Endodermal cell (in vitro differentiated cells): ENCODE measurements at regions not wholly inside any gene's neighbourhood (a gene's known extent, or its start where the extent isn't known, plus 50 kb on each side); places are given as distances from the start of the nearest gene placed in this dataset.
A peak's percentile ranks its signal among the peaks of the same experiment; 100 is the strongest.
"Not testable (repeated sequence)": the region's sequence is repeated elsewhere in the genome, so short reads cannot be mapped to it uniquely, and the experiment has no call there.

Experiments
- DNase-seq: peaks from one replicate; pipeline ENCODE4 v3.0.0-alpha.2; 2017
- H3K27ac ChIP-seq: 2 replicates; pipeline ENCODE4 v1.5.1; 2013; ENCODE audit warnings: mild to moderate bottlenecking, low read depth, low read length, moderate library complexity
- H3K27me3 ChIP-seq: 2 replicates; pipeline ENCODE4 v1.6.1; 2013; ENCODE audit warnings: mild to moderate bottlenecking, low read length, moderate library complexity; ENCODE audit not compliant: insufficient read depth, control insufficient read depth, poor library complexity, severe bottlenecking
- H3K36me3 ChIP-seq: 2 replicates; pipeline ENCODE4 v1.7.0; 2013; ENCODE audit warnings: mild to moderate bottlenecking, low read length, moderate library complexity; ENCODE audit not compliant: control insufficient read depth, insufficient read depth
- H3K4me1 ChIP-seq: one replicate; pipeline ENCODE4 v1.7.0; 2013; ENCODE audit warnings: low read length; ENCODE audit not compliant: control insufficient read depth, insufficient read depth
- H3K4me3 ChIP-seq: 2 replicates; pipeline ENCODE4 v1.5.1; 2013; ENCODE audit warnings: mild to moderate bottlenecking, low read length, moderate library complexity
- H3K9ac ChIP-seq: 2 replicates; pipeline ENCODE4 v1.6.1; 2013; ENCODE audit warnings: mild to moderate bottlenecking, low read length, moderate library complexity; ENCODE audit not compliant: poor library complexity, severe bottlenecking; ENCODE audit errors: extremely low read depth
- H3K9me3 ChIP-seq: 2 replicates; pipeline ENCODE4 v1.6.1; 2013; ENCODE audit warnings: mild to moderate bottlenecking, low read length, moderate library complexity; ENCODE audit not compliant: control insufficient read depth
- H3K27ac Mint-ChIP-seq: 2 replicates; pipeline ENCODE4 v1.8.0; 2020; ENCODE audit warnings: mixed read lengths
- H3K27me3 Mint-ChIP-seq: 2 replicates; pipeline ENCODE4 v1.8.0; 2021; ENCODE audit warnings: mild to moderate bottlenecking, mixed read lengths; ENCODE audit not compliant: insufficient read depth
- H3K36me3 Mint-ChIP-seq: 2 replicates; pipeline ENCODE4 v1.8.0; 2020; ENCODE audit warnings: low read depth, mixed read lengths
- H3K4me1 Mint-ChIP-seq: 2 replicates; pipeline ENCODE4 v1.8.0; 2020; ENCODE audit warnings: mixed read lengths
- H3K4me3 Mint-ChIP-seq: 2 replicates; pipeline ENCODE4 v1.8.0; 2020; ENCODE audit warnings: mild to moderate bottlenecking, moderate library complexity, mixed read lengths
- H3K9me3 Mint-ChIP-seq: 2 replicates; pipeline ENCODE4 v1.8.0; 2020; ENCODE audit warnings: mild to moderate bottlenecking, mixed read lengths
- CTCF ChIP-seq: fragments of 200-600 bp; sonication (generic); conservative IDR thresholded peaks from 2 replicates; pipeline ENCODE4 v1.5.0; 2021; ENCODE audit warnings: antibody characterized with exemption, mild to moderate bottlenecking
- WGBS, 2 experiments: methylation state at CpG; one replicate each; pipeline versions ENCODE4 v1.1.5 to v1.1.7; 2013; ENCODE audit warnings: missing lambda C conversion rate in 2 of 2, mixed read lengths in 1 of 2; ENCODE audit not compliant: insufficient coverage in 1 of 2, insufficient read length in 1 of 2; 5-methylcytosine and 5-hydroxymethylcytosine counted together

- H3K9ac ChIP-seq, H3K36me3 Mint-ChIP-seq, H3K27ac Mint-ChIP-seq, H3K36me3 ChIP-seq, H3K9me3 ChIP-seq, H3K4me3 ChIP-seq, H3K27me3 Mint-ChIP-seq, H3K4me3 Mint-ChIP-seq, H3K4me1 Mint-ChIP-seq, H3K4me1 ChIP-seq, H3K27me3 ChIP-seq, H3K27ac ChIP-seq, DNase-seq: not testable (repeated sequence)
- WGBS, 2 experiments: 73% methylated on average over 3 of the region's 5 CpGs; no CpG with 5 or more reads in 1 of the 2 experiments
- H3K9me3 Mint-ChIP-seq: peaks cover 17% of the 10 kb centered on the region
- TF ChIP-seq CTCF: peak; percentile 42
Measured at GRCh38 chr2:91759361-91759941, 3068.0 kb downstream of the RPIA start.

- H3K36me3 ChIP-seq, H3K9ac ChIP-seq, H3K27me3 Mint-ChIP-seq, H3K4me3 Mint-ChIP-seq, H3K36me3 Mint-ChIP-seq, H3K27me3 ChIP-seq, H3K9me3 ChIP-seq, H3K27ac ChIP-seq, H3K4me1 ChIP-seq, DNase-seq, H3K4me3 ChIP-seq, H3K27ac Mint-ChIP-seq, H3K4me1 Mint-ChIP-seq: not testable (repeated sequence)
- WGBS, 2 experiments: 92 to 100% methylated on average over 3 to 5 of the region's 5 CpGs
- peaks cover 21% of the 10 kb centered on the region for H3K9me3 Mint-ChIP-seq
Measured at GRCh38 chr2:91760672-91761071, 3069.2 kb downstream of the RPIA start.

GRCh38 chr2:91762312-91762711 is 3070.8 kb downstream of the RPIA start:
- not testable (repeated sequence) for H3K27ac ChIP-seq, H3K4me1 ChIP-seq, DNase-seq, H3K4me3 ChIP-seq, H3K4me3 Mint-ChIP-seq, H3K9me3 ChIP-seq, H3K27me3 Mint-ChIP-seq, H3K27me3 ChIP-seq, H3K27ac Mint-ChIP-seq, H3K36me3 Mint-ChIP-seq, H3K4me1 Mint-ChIP-seq, H3K9ac ChIP-seq, H3K36me3 ChIP-seq
- H3K9me3 Mint-ChIP-seq: peaks cover 21% of the 10 kb centered on the region
- 92 to 100% methylated on average over 2 of the region's 6 CpGs for WGBS, 2 experiments

GRCh38 chr2:91763710-91764109 is 3072.2 kb downstream of the RPIA start:
- not testable (repeated sequence) for H3K9me3 ChIP-seq, H3K27me3 ChIP-seq, H3K4me3 ChIP-seq, H3K4me3 Mint-ChIP-seq, H3K27me3 Mint-ChIP-seq, H3K27ac ChIP-seq, H3K4me1 ChIP-seq, H3K36me3 Mint-ChIP-seq, H3K9ac ChIP-seq, H3K27ac Mint-ChIP-seq, DNase-seq, H3K36me3 ChIP-seq, H3K4me1 Mint-ChIP-seq
- peaks cover 18% of the 10 kb centered on the region for H3K9me3 Mint-ChIP-seq
- WGBS, 2 experiments: 56% methylated on average over 2 of the region's 4 CpGs; no CpG with 5 or more reads in 1 of the 2 experiments

DNA sequence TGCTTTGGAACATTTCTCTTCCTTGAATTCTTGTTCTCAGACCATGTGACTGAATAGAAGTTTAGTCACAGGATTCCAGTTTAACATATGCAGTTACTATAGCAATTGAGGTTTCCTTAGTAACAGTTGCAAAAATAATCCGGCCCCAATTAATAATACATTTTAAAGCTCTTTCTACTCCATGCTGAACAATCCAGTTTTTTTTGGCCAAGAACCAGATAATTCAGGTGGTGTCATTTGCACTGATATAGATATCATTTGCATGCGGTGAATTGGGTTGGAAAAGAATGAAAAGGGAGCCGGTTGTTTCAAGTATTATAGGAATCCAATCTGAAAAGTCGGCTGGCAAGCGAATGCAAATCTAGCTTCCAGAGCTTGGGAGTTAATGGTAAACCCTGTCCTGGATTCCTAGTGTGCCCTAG is 3073.1 kb downstream of the RPIA start:
- H3K36me3 ChIP-seq, H3K27me3 Mint-ChIP-seq, H3K4me3 Mint-ChIP-seq, H3K4me3 ChIP-seq, H3K4me1 Mint-ChIP-seq, DNase-seq, H3K9me3 ChIP-seq, H3K9ac ChIP-seq, H3K4me1 ChIP-seq, H3K27ac ChIP-seq, H3K27me3 ChIP-seq, H3K27ac Mint-ChIP-seq, H3K36me3 Mint-ChIP-seq: not testable (repeated sequence)
- H3K9me3 Mint-ChIP-seq: peaks cover 21% of the 10 kb centered on the region
- WGBS, 2 experiments: 74 to 79% methylated on average over 4 to 5 of the region's 5 CpGs

DNA sequence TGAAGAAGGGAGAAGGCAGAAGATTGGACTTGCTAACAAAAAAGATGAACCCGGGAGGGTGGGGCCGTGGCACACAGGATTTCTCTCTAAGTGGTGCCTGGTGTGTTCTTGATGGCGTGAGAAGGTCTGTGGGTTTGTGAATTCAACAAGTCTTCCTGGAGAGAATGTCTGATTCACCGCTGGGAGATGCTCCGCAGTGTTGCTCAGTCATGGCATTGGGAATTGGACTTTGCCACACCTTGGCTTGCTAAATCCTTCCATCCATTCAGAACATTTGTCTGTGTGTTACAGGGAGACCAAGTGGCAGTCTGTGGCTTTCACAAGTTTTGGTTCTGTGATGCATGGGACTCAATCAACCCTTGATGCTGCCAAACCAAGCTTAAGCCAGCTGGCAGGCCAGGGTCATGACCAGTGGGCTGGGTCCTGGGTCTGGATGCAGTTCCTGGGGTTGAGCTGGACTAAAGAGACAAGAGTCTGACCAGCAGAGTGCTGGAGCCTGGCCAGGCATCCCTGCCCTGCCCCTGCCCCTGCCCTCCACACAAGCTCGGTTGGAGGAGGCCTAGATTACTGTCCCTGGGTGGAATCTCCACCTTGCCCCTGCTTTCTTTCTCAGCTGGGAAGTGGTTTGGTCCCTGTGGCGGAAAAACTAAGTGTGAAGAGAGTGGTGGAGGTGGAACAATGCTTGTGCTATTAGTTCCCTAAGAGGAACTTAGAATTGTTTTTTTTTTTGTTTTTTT is 3073.7 kb downstream of the RPIA start:
- H3K9ac ChIP-seq, H3K27ac Mint-ChIP-seq, H3K36me3 ChIP-seq, H3K27ac ChIP-seq, H3K27me3 Mint-ChIP-seq, H3K4me3 Mint-ChIP-seq, H3K4me1 Mint-ChIP-seq, H3K4me3 ChIP-seq, H3K27me3 ChIP-seq, H3K36me3 Mint-ChIP-seq, H3K4me1 ChIP-seq, H3K9me3 ChIP-seq, DNase-seq: not testable (repeated sequence)
- 87% methylated on average over 3 of the region's 7 CpGs; no CpG with 5 or more reads in 1 of the 2 experiments for WGBS, 2 experiments
- peaks cover 21% of the 10 kb centered on the region for H3K9me3 Mint-ChIP-seq
